WTC11 (cell line): ENCODE measurements at regions not wholly inside any gene's neighbourhood (a gene's known extent, or its start where the extent isn't known, plus 50 kb on each side); places are given as distances from the start of the nearest gene placed in this dataset.

Experiments used
- ATF1 ChIP-seq: sonication (generic); formaldehyde crosslinking; IDR thresholded peaks from 2 replicates; pipeline ENCODE4 v1.8.1; 2023; ENCODE audit warnings: mild to moderate bottlenecking, moderate library complexity, missing genetic modification reagents
- CREM ChIP-seq: sonication (generic); formaldehyde crosslinking; IDR thresholded peaks from 2 replicates; pipeline ENCODE4 v1.8.1; 2022; ENCODE audit warnings: mild to moderate bottlenecking, missing genetic modification reagents, moderate library complexity
- CTCF ChIP-seq: fragments of 200-600 bp; IDR thresholded peaks from 2 replicates; pipeline ENCODE4 v1.8.0; 2022; ENCODE audit warnings: antibody characterized with exemption
- MAX ChIP-seq: sonication (generic); formaldehyde crosslinking; IDR thresholded peaks from 2 replicates; pipeline ENCODE4 v1.8.0; 2022; ENCODE audit warnings: mild to moderate bottlenecking, missing genetic modification reagents
- NFE2L1 ChIP-seq: sonication (generic); formaldehyde crosslinking; IDR thresholded peaks from 2 replicates; pipeline ENCODE4 v1.8.1; 2023; ENCODE audit warnings: missing genetic modification reagents
- PRDM15 ChIP-seq: sonication (generic); formaldehyde crosslinking; IDR thresholded peaks from 2 replicates; pipeline ENCODE4 v1.8.0; 2022; ENCODE audit warnings: missing genetic modification reagents
- STAT6 ChIP-seq: sonication (generic); formaldehyde crosslinking; conservative IDR thresholded peaks from 2 replicates; pipeline ENCODE4 v1.8.1; 2023; ENCODE audit warnings: mild to moderate bottlenecking, low read depth, missing genetic modification reagents, moderate library complexity
- USF1 ChIP-seq: sonication (generic); formaldehyde crosslinking; IDR thresholded peaks from 2 replicates; pipeline ENCODE4 v1.8.0; 2022; ENCODE audit warnings: mild to moderate bottlenecking, missing genetic modification reagents
- USF2 ChIP-seq: sonication (generic); formaldehyde crosslinking; IDR thresholded peaks from 2 replicates; pipeline ENCODE4 v1.8.1; 2023; ENCODE audit warnings: mild to moderate bottlenecking, missing genetic modification reagents, moderate library complexity

GRCh38 chr2:165011199-165011598 is 55.9 kb upstream of the SLC38A11 start:
- no peak for TF ChIP-seq CTCF
- TF ChIP-seq USF2 (CRISPR knock-in tag), result no peak
- TF ChIP-seq CREM, result no peak
- no peak for TF ChIP-seq STAT6 (CRISPR knock-in tag)
- no peak for TF ChIP-seq MAX
- no peak for TF ChIP-seq PRDM15 (CRISPR knock-in tag)
- no peak for TF ChIP-seq NFE2L1 (CRISPR knock-in tag)
- no peak for TF ChIP-seq ATF1 (CRISPR knock-in tag)
- TF ChIP-seq USF1 (CRISPR knock-in tag), result no peak
